ENCODE measurements at regions not wholly inside any gene's neighbourhood (a gene's known extent, or its start where the extent isn't known, plus 50 kb on each side); places are given as distances from the start of the nearest gene placed in this dataset.

DNA sequence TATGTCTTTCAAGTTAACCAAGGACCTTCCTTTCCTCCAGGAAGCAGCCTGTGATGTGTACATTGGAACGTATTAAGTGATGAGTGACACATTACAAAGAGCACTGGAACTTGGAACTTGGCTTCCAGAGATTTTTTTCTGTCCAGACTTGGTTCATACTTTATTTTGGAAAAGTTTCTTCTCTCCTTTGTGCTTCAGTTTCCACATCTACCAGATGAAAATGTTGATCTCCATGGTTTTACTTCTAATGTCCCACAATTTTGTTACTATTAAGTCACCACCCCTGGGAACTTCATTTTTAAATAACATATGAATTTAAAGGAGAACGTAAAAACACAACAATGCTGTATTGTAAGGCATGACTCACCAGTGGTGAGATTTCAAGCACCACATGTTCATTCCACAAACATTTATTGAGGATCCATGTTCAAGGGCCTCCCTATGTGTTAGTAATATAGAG, 290.7 kb upstream of the LMCD1 start:
- H3K4me3 ChIP-seq (ENCODE audit: low read depth in 1 of 3, low read length in 3 of 3), result no peak overlapping the region
- H3K9me3 ChIP-seq (ENCODE audit: control insufficient read depth in 4 of 4, low read length in 3 of 4), result no peaks in the 10 kb centered on the region
- WGBS, result 77% methylated on average over 2 of the region's 2 CpGs
- no peak for TF ChIP-seq GABPA (IDR thresholded peaks at IDR 0.05 in 1 of 2, conservative IDR thresholded peaks at IDR 0.05 in 1 of 2)
- TF ChIP-seq YY1 (IDR thresholded peaks at IDR 0.05), result no peak
- no peak for TF ChIP-seq RXRA (IDR thresholded peaks at IDR 0.05)
- TF ChIP-seq FOXA1 (IDR thresholded peaks at IDR 0.05), result no peak
- TF ChIP-seq, protein P1, sequence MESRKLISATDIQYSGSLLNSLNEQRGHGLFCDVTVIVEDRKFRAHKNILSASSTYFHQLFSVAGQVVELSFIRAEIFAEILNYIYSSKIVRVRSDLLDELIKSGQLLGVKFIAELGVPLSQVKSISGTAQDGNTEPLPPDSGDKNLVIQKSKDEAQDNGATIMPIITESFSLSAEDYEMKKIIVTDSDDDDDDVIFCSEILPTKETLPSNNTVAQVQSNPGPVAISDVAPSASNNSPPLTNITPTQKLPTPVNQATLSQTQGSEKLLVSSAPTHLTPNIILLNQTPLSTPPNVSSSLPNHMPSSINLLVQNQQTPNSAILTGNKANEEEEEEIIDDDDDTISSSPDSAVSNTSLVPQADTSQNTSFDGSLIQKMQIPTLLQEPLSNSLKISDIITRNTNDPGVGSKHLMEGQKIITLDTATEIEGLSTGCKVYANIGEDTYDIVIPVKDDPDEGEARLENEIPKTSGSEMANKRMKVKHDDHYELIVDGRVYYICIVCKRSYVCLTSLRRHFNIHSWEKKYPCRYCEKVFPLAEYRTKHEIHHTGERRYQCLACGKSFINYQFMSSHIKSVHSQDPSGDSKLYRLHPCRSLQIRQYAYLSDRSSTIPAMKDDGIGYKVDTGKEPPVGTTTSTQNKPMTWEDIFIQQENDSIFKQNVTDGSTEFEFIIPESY (IDR thresholded peaks at IDR 0.05), result no peak
- DNase-seq (ENCODE audit: low spot score), result no peak
- H3K27ac ChIP-seq (ENCODE audit: low read depth in 1 of 2, low read length in 2 of 2), result no peak overlapping the region
- H3K27me3 ChIP-seq (ENCODE audit: control insufficient read depth in 4 of 4, insufficient read depth in 4 of 4, low read length in 3 of 4), result no peaks in the 10 kb centered on the region
- H3K9ac ChIP-seq (ENCODE audit: low read depth in 1 of 2, low read length in 2 of 2), result no peak overlapping the region
- H3K4me1 ChIP-seq (ENCODE audit: control insufficient read depth in 4 of 4, insufficient read depth in 4 of 4, low read length in 3 of 4), result no peaks in the 10 kb centered on the region
- no peaks in the 10 kb centered on the region for H3K36me3 ChIP-seq (ENCODE audit: control insufficient read depth in 4 of 4, insufficient read depth in 3 of 4, low read depth in 1 of 4, low read length in 3 of 4)

DNA sequence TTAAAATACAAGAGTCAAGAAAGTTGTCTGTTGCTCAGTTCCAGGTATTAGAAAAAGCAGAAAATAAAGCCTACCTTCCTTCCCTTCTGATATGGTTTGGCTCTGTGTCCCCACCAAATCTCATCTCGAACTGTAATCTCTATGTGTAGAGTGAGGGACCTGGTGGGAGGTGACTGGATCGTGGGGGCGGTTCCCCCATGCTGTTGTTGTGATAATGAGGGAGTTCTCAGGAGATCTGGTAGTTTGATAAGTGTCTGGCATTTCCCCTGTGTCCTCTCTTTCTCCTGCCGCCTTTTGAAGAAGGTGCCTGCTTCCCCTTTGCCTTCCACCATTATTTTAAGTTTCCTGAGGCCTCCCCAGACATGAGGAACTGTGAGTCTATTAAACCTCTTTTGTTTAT, 288.8 kb upstream of the LMCD1 start:
- Histone ChIP-seq H3K4me1 (ENCODE audit: control insufficient read depth in 4 of 4, insufficient read depth in 4 of 4, low read length in 3 of 4) (no peaks in the 10 kb centered on the region), H3K4me3 (ENCODE audit: low read depth in 1 of 3, low read length in 3 of 3) (no peak overlapping the region), H3K9ac (ENCODE audit: low read depth in 1 of 2, low read length in 2 of 2) (no peak overlapping the region), H3K27ac (ENCODE audit: low read depth in 1 of 2, low read length in 2 of 2) (no peak overlapping the region), H3K36me3 (ENCODE audit: control insufficient read depth in 4 of 4, insufficient read depth in 3 of 4, low read depth in 1 of 4, low read length in 3 of 4) (no peaks in the 10 kb centered on the region), H3K9me3 (ENCODE audit: control insufficient read depth in 4 of 4, low read length in 3 of 4) (no peaks in the 10 kb centered on the region), H3K27me3 (ENCODE audit: control insufficient read depth in 4 of 4, insufficient read depth in 4 of 4, low read length in 3 of 4) (no peaks in the 10 kb centered on the region)
- TF ChIP-seq, protein P2, sequence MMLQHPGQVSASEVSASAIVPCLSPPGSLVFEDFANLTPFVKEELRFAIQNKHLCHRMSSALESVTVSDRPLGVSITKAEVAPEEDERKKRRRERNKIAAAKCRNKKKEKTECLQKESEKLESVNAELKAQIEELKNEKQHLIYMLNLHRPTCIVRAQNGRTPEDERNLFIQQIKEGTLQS (IDR thresholded peaks at IDR 0.05), result no peak
- TF ChIP-seq FOXA1 (IDR thresholded peaks at IDR 0.05) (no peak), JUND (IDR thresholded peaks at IDR 0.05) (no peak)
- TF ChIP-seq, protein P3, sequence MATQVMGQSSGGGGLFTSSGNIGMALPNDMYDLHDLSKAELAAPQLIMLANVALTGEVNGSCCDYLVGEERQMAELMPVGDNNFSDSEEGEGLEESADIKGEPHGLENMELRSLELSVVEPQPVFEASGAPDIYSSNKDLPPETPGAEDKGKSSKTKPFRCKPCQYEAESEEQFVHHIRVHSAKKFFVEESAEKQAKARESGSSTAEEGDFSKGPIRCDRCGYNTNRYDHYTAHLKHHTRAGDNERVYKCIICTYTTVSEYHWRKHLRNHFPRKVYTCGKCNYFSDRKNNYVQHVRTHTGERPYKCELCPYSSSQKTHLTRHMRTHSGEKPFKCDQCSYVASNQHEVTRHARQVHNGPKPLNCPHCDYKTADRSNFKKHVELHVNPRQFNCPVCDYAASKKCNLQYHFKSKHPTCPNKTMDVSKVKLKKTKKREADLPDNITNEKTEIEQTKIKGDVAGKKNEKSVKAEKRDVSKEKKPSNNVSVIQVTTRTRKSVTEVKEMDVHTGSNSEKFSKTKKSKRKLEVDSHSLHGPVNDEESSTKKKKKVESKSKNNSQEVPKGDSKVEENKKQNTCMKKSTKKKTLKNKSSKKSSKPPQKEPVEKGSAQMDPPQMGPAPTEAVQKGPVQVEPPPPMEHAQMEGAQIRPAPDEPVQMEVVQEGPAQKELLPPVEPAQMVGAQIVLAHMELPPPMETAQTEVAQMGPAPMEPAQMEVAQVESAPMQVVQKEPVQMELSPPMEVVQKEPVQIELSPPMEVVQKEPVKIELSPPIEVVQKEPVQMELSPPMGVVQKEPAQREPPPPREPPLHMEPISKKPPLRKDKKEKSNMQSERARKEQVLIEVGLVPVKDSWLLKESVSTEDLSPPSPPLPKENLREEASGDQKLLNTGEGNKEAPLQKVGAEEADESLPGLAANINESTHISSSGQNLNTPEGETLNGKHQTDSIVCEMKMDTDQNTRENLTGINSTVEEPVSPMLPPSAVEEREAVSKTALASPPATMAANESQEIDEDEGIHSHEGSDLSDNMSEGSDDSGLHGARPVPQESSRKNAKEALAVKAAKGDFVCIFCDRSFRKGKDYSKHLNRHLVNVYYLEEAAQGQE (IDR thresholded peaks at IDR 0.05), result no peak
- no peak for DNase-seq (ENCODE audit: low spot score)
- 67% methylated on average over 4 of the region's 4 CpGs for whole genome bisulfite sequencing

DNA sequence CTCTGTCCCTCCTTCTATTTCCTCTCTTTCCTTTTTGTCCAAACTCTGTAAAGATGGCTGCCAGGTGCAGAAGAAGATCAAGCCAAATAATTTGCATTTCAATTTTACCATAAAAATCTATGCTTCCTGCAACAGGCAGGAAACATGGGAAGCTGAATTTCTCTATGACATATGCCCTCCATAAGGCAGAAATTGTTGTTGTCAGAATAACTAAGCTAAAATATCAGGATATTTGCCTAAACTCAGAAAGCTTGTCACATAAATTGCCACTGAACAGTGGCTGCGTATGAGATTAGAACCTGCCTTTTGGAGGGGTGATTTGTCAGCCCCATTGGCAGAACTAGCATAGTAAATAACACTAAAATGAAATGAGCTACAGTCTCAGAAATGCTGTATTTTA, 288.3 kb upstream of the LMCD1 start:
- Histone ChIP-seq H3K9ac (ENCODE audit: low read depth in 1 of 2, low read length in 2 of 2) (no peak overlapping the region), H3K4me1 (ENCODE audit: control insufficient read depth in 4 of 4, insufficient read depth in 4 of 4, low read length in 3 of 4) (no peaks in the 10 kb centered on the region), H3K9me3 (ENCODE audit: control insufficient read depth in 4 of 4, low read length in 3 of 4) (no peaks in the 10 kb centered on the region), H3K4me3 (ENCODE audit: low read depth in 1 of 3, low read length in 3 of 3) (no peak overlapping the region), H3K27me3 (ENCODE audit: control insufficient read depth in 4 of 4, insufficient read depth in 4 of 4, low read length in 3 of 4) (no peaks in the 10 kb centered on the region), H3K36me3 (ENCODE audit: control insufficient read depth in 4 of 4, insufficient read depth in 3 of 4, low read depth in 1 of 4, low read length in 3 of 4) (no peaks in the 10 kb centered on the region), H3K27ac (ENCODE audit: low read depth in 1 of 2, low read length in 2 of 2) (no peak overlapping the region)
- DNase-seq (ENCODE audit: low spot score), result no peak
- 94% methylated on average over 1 of the region's 1 CpG for WGBS
- TF ChIP-seq NR2F2 (IDR thresholded peaks at IDR 0.05) (no peak), SP1 (IDR thresholded peaks at IDR 0.05) (no peak), HNF4G (IDR thresholded peaks at IDR 0.05) (no peak), GABPA (IDR thresholded peaks at IDR 0.05 in 1 of 2, conservative IDR thresholded peaks at IDR 0.05 in 1 of 2) (no peak), TAF1 (conservative IDR thresholded peaks at IDR 0.05) (no peak), JUND (IDR thresholded peaks at IDR 0.05) (no peak), FOXA1 (IDR thresholded peaks at IDR 0.05) (no peak), HNF4A (conservative IDR thresholded peaks at IDR 0.05) (no peak), RAD21 (IDR thresholded peaks at IDR 0.05) (no peak)
- TF ChIP-seq, protein P4, sequence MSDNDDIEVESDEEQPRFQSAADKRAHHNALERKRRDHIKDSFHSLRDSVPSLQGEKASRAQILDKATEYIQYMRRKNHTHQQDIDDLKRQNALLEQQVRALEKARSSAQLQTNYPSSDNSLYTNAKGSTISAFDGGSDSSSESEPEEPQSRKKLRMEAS (IDR thresholded peaks at IDR 0.05), result no peak
- TF ChIP-seq, protein P2 (IDR thresholded peaks at IDR 0.05), result no peak
- TF ChIP-seq, protein P3 (IDR thresholded peaks at IDR 0.05), result no peak
- TF ChIP-seq, protein P1 (IDR thresholded peaks at IDR 0.05), result no peak
